HEK293T (cell line): ENCODE measurements at regions not wholly inside any gene's neighbourhood (a gene's known extent, or its start where the extent isn't known, plus 50 kb on each side); places are given as distances from the start of the nearest gene placed in this dataset.

Experiments used
- FOXA1 ChIP-seq: fragments of 450-650 bp; IDR thresholded peaks from 2 replicates; pipeline ENCODE4 v1.6.1; 2016; ENCODE audit warnings: mild to moderate bottlenecking
- L3MBTL2 ChIP-seq: fragments of 450-650 bp; conservative IDR thresholded peaks from 2 replicates; pipeline ENCODE4 v1.6.1; 2016; ENCODE audit warnings: mild to moderate bottlenecking
- SP1 ChIP-seq: fragments of 450-650 bp; IDR thresholded peaks from 2 replicates; pipeline ENCODE4 v1.6.1; 2017

GRCh38 chr3:190983875-190984274 is 121.4 kb upstream of the GMNC start:
- TF ChIP-seq L3MBTL2 (no peak), SP1 (no peak), FOXA1 (no peak)
